ENCODE measurements at regions not wholly inside any gene's neighbourhood (a gene's known extent, or its start where the extent isn't known, plus 50 kb on each side); places are given as distances from the start of the nearest gene placed in this dataset.

GRCh38 chr3:81997390-81997789 is 235.9 kb upstream of the GBE1 start:
- TF ChIP-seq TEAD4 (IDR thresholded peaks at IDR 0.05) (no peak), NFIC (IDR thresholded peaks at IDR 0.05) (no peak), EGR1 (IDR thresholded peaks at IDR 0.05) (no peak)
